H9 (cell line): ENCODE measurements at regions not wholly inside any gene's neighbourhood (a gene's known extent, or its start where the extent isn't known, plus 50 kb on each side); places are given as distances from the start of the nearest gene placed in this dataset.

Experiments used
- DNase-seq: peaks from one replicate; pipeline ENCODE4 v3.0.0-alpha.2; 2017
- H2AFZ ChIP-seq: one replicate; pipeline ENCODE4 v1.6.1; 2013; ENCODE audit warnings: mild to moderate bottlenecking, low read length, control low read depth, moderate library complexity
- H2AK5ac ChIP-seq: 2 replicates; pipeline ENCODE4 v1.6.1; 2013; ENCODE audit warnings: low read length, control low read depth, mixed read lengths; ENCODE audit not compliant: insufficient read length
- H2BK120ac ChIP-seq: one replicate; pipeline ENCODE4 v1.6.1; 2013; ENCODE audit warnings: low read depth, mild to moderate bottlenecking, low read length, control low read depth, inconsistent platforms; ENCODE audit not compliant: poor library complexity, severe bottlenecking
- H2BK12ac ChIP-seq: 2 replicates; pipeline ENCODE4 v1.6.1; 2013; ENCODE audit warnings: low read length, control low read depth, mixed read lengths, low read depth; ENCODE audit not compliant: insufficient read length
- H2BK15ac ChIP-seq: 2 replicates; pipeline ENCODE4 v1.6.1; 2013; ENCODE audit warnings: low read depth, low read length, control low read depth
- H2BK20ac ChIP-seq: one replicate; pipeline ENCODE4 v1.6.1; 2013; ENCODE audit warnings: low read depth, mild to moderate bottlenecking, low read length, control low read depth, inconsistent platforms; ENCODE audit not compliant: poor library complexity, severe bottlenecking
- H2BK5ac ChIP-seq: 2 replicates; pipeline ENCODE4 v1.6.1; 2013; ENCODE audit warnings: low read length, control low read depth, mixed read lengths; ENCODE audit not compliant: insufficient read length
- H3K14ac ChIP-seq: 2 replicates; pipeline ENCODE4 v1.6.1; 2013; ENCODE audit warnings: low read length, control low read depth; ENCODE audit not compliant: insufficient read depth
- H3K18ac ChIP-seq: 2 replicates; pipeline ENCODE4 v1.6.1; 2013; ENCODE audit warnings: low read depth, mild to moderate bottlenecking, mixed read lengths, low read length, control low read depth; ENCODE audit not compliant: insufficient read length
- H3K23ac ChIP-seq: 2 replicates; pipeline ENCODE4 v1.6.1; 2013; ENCODE audit warnings: low read length, control low read depth, mixed read lengths, low read depth; ENCODE audit not compliant: insufficient read length
- H3K23me2 ChIP-seq: 2 replicates; pipeline ENCODE4 v1.6.1; 2013; ENCODE audit warnings: low read depth, mild to moderate bottlenecking, mixed read lengths, low read length, control low read depth; ENCODE audit not compliant: insufficient read length, poor library complexity, severe bottlenecking
- H3K27ac ChIP-seq: 2 replicates; pipeline ENCODE4 v1.5.1; 2013; ENCODE audit warnings: low read length, control low read depth, mixed read lengths, low read depth; ENCODE audit not compliant: insufficient read length
- H3K27me3 ChIP-seq: 2 replicates; pipeline ENCODE4 v1.6.1; 2013; ENCODE audit warnings: low read length, control low read depth, inconsistent platforms; ENCODE audit not compliant: insufficient read depth
- H3K4ac ChIP-seq: 2 replicates; pipeline ENCODE4 v1.6.1; 2013; ENCODE audit warnings: low read depth, mild to moderate bottlenecking, control low read depth, inconsistent platforms, low read length, moderate library complexity
- H3K4me1 ChIP-seq: 2 replicates; pipeline ENCODE4 v1.6.1; 2013; ENCODE audit warnings: low read length, control low read depth, inconsistent platforms; ENCODE audit not compliant: insufficient read depth
- H3K4me2 ChIP-seq: 2 replicates; pipeline ENCODE4 v1.6.1; 2013; ENCODE audit warnings: low read length, control low read depth, mixed read lengths; ENCODE audit not compliant: insufficient read length, insufficient read depth
- H3K56ac ChIP-seq: 2 replicates; pipeline ENCODE4 v1.6.1; 2013; ENCODE audit warnings: low read depth, mild to moderate bottlenecking, mixed read lengths, low read length, control low read depth; ENCODE audit not compliant: insufficient read length
- H3K79me1 ChIP-seq: 2 replicates; pipeline ENCODE4 v1.6.1; 2013; ENCODE audit warnings: low read depth, mild to moderate bottlenecking, moderate library complexity, low read length, control low read depth, inconsistent platforms; ENCODE audit not compliant: insufficient read depth, poor library complexity, severe bottlenecking
- H3K79me2 ChIP-seq: 2 replicates; pipeline ENCODE4 v1.6.1; 2013; ENCODE audit warnings: low read length, control low read depth, inconsistent platforms; ENCODE audit not compliant: insufficient read depth
- H3K9ac ChIP-seq: 2 replicates; pipeline ENCODE4 v1.6.1; 2013; ENCODE audit warnings: low read length, control low read depth, mixed read lengths; ENCODE audit not compliant: insufficient read length; ENCODE audit errors: extremely low read depth
- H3K9me3 ChIP-seq: one replicate; pipeline ENCODE4 v1.6.1; 2013; ENCODE audit warnings: low read depth, low read length, inconsistent platforms; ENCODE audit not compliant: control insufficient read depth
- H3T11ph ChIP-seq: one replicate; pipeline ENCODE4 v1.6.1; 2013; ENCODE audit warnings: mild to moderate bottlenecking, low read length, control low read depth, inconsistent platforms
- H4K20me1 ChIP-seq: one replicate; pipeline ENCODE4 v1.6.1; 2013; ENCODE audit not compliant: control insufficient read depth, insufficient read length, insufficient read depth
- H4K5ac ChIP-seq: 2 replicates; pipeline ENCODE4 v1.6.1; 2013; ENCODE audit warnings: low read depth, mild to moderate bottlenecking, mixed read lengths, low read length, control low read depth; ENCODE audit not compliant: insufficient read length
- H4K8ac ChIP-seq: replicated peaks from 2 replicates; pipeline ENCODE4 v1.6.1; 2013; ENCODE audit warnings: low read length, control low read depth, mixed read lengths, low read depth; ENCODE audit not compliant: insufficient read length
- H4K91ac ChIP-seq: 2 replicates; pipeline ENCODE4 v1.6.1; 2013; ENCODE audit warnings: low read depth, mild to moderate bottlenecking, moderate library complexity, mixed read lengths, low read length, control low read depth; ENCODE audit not compliant: insufficient read length
- H3K27ac Mint-ChIP-seq, 3 experiments: 2 replicates in 2 of 3; 3 replicates in 1 of 3; pipeline ENCODE4 v1.8.0; 2020 to 2021; ENCODE audit warnings: mixed read lengths in 3 of 3, mild to moderate bottlenecking in 1 of 3, moderate library complexity in 1 of 3
- H3K27me3 Mint-ChIP-seq: 2 replicates; pipeline ENCODE4 v1.8.0; 2021; ENCODE audit warnings: low read depth, mild to moderate bottlenecking, moderate library complexity, mixed read lengths
- H3K36me3 Mint-ChIP-seq, 3 experiments: 2 replicates in 2 of 3; 3 replicates in 1 of 3; pipeline ENCODE4 v1.8.0; 2020 to 2021; ENCODE audit warnings: low read depth in 3 of 3, mixed read lengths in 3 of 3; ENCODE audit not compliant: insufficient read depth in 1 of 3
- H3K4me1 Mint-ChIP-seq, 2 experiments: 2 replicates each; pipeline ENCODE4 v1.8.0; 2020; ENCODE audit warnings: mixed read lengths in 2 of 2
- H3K4me3 Mint-ChIP-seq, 2 experiments: 2 replicates in 1 of 2; 3 replicates in 1 of 2; pipeline ENCODE4 v1.8.0; 2020 to 2021; ENCODE audit warnings: mild to moderate bottlenecking in 2 of 2, mixed read lengths in 2 of 2, moderate library complexity in 1 of 2
- H3K9me3 Mint-ChIP-seq, 2 experiments: 2 replicates in 1 of 2; 3 replicates in 1 of 2; pipeline ENCODE4 v1.8.0; 2020; ENCODE audit warnings: mild to moderate bottlenecking in 2 of 2, mixed read lengths in 2 of 2, moderate library complexity in 1 of 2
- CTCF ChIP-seq: fragments of 200-600 bp; sonication (generic); conservative IDR thresholded peaks from 3 replicates; pipeline ENCODE4 v1.8.0; 2021; ENCODE audit warnings: antibody characterized with exemption, mild to moderate bottlenecking
- WGBS: extraction: QIAGEN DNeasy Blood & Tissue Kit; methylation state at CpG from one replicate; pipeline ENCODE4 v1.1.7; 2013; ENCODE audit warnings: missing lambda C conversion rate, low lambda C conversion rate, mixed read lengths; ENCODE audit not compliant: insufficient read length; ENCODE audit errors: extremely low coverage; 5-methylcytosine and 5-hydroxymethylcytosine counted together

DNA sequence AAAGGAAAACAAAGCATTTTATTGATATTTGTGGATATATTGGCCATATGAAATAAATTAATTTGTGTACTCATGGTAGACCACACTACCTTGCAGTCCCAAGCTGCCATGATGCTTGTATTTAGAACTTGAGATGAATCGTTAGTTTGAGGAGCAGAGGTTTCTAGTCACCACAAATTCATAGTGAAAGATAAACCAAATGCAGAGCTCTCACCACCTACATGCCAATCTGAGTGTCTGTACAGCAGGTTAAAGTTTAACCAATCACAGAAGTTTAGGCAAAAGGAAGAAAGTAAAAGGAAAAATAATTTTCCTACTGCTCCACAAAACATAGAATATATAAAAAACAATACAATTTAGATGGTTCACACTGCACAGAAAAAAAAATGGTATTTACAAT lies 163.6 kb upstream of the FTMT start:
- H2AK5ac ChIP-seq, result no peak overlapping the region
- H3K18ac ChIP-seq, result no peak overlapping the region
- DNase-seq, result no peak
- no peaks in the 10 kb centered on the region for H3K9me3 ChIP-seq
- Mint-ChIP-seq H3K27me3 (no peaks in the 10 kb centered on the region), H3K27ac (no peak overlapping the region), H3K4me3 (no peak overlapping the region), H3K4me1 (peaks cover 23 to 25% of the 10 kb centered on the region in 2 experiments), H3K9me3 (no peaks in the 10 kb centered on the region), H3K36me3 (no peaks in the 10 kb centered on the region; a peak in 1 of 7 replicates)
- no peak overlapping the region for H3K23ac ChIP-seq
- H3K4ac ChIP-seq, result no peak overlapping the region
- no peak overlapping the region for H2BK20ac ChIP-seq
- no peak overlapping the region for H3K9ac ChIP-seq
- H3T11ph ChIP-seq, result no peak overlapping the region
- no peak overlapping the region for H2AFZ ChIP-seq
- no peak overlapping the region for H2BK15ac ChIP-seq
- no CpG with 5 or more reads among the region's 1 CpG for WGBS
- H3K27me3 ChIP-seq, result no peaks in the 10 kb centered on the region
- no peak overlapping the region for H3K14ac ChIP-seq
- H4K20me1 ChIP-seq, result no peaks in the 10 kb centered on the region
- H2BK12ac ChIP-seq, result no peak overlapping the region
- H3K79me1 ChIP-seq, result no peaks in the 10 kb centered on the region
- H4K5ac ChIP-seq, result no peak overlapping the region
- H4K91ac ChIP-seq, result no peak overlapping the region
- H2BK5ac ChIP-seq, result no peak overlapping the region
- H3K79me2 ChIP-seq, result no peaks in the 10 kb centered on the region
- no peak overlapping the region for H3K27ac ChIP-seq
- H3K4me1 ChIP-seq, result no peaks in the 10 kb centered on the region; the same call in 1 of the 2 replicates
- no peaks in the 10 kb centered on the region for H3K23me2 ChIP-seq
- no peak for TF ChIP-seq CTCF
- H4K8ac ChIP-seq, result no peak overlapping the region
- no peak overlapping the region for H2BK120ac ChIP-seq
- H3K56ac ChIP-seq, result no peak overlapping the region
- no peak overlapping the region for H3K4me2 ChIP-seq
